Caco-2 (cell line): ENCODE measurements at regions not wholly inside any gene's neighbourhood (a gene's known extent, or its start where the extent isn't known, plus 50 kb on each side); places are given as distances from the start of the nearest gene placed in this dataset.

ENCODE experiments used
- BruUV-seq: library from RNA; stranded (reverse); fragments of 400-500 nt; replicated peaks from 2 replicates; lab custom pipeline; 2021; lab: Mats Ljungman, UMichigan
- CTCF ChIA-PET: fragments of 300-600 bp; sonication (Branson Sonifier 250); formaldehyde crosslinking; loops from one replicate; lab custom pipeline; 2022; ENCODE audit warnings: antibody characterized with exemption; lab: Charles Lee
- POLR2A ChIA-PET: fragments of 300-600 bp; sonication (Branson Sonifier 250); formaldehyde crosslinking; loops from one replicate; lab custom pipeline; 2022; ENCODE audit warnings: antibody characterized with exemption; lab: Charles Lee
- DNase-seq, 2 experiments: peaks; one replicate each; pipeline versions ENCODE4 v3.0.0 to v3.0.0-alpha.2; 2020 to 2022
- H3K27me3 ChIP-seq: replicated peaks from 2 replicates; pipeline ENCODE4 v1.6.0; 2011; ENCODE audit warnings: low read length; ENCODE audit not compliant: control insufficient read depth, insufficient read depth
- H3K36me3 ChIP-seq: 2 replicates; pipeline ENCODE4 v1.5.1; 2011; ENCODE audit warnings: low read length; ENCODE audit not compliant: control insufficient read depth, insufficient read depth
- H3K4me1 ChIP-seq: fragments of 250-450 bp; sonication (Bioruptor Pico); 2 replicates; pipeline ENCODE4 v1.5.1; 2020; ENCODE audit warnings: mild to moderate bottlenecking
- H3K4me3 ChIP-seq: 2 replicates; pipeline ENCODE4 v1.5.1; 2011; ENCODE audit warnings: low read depth, mild to moderate bottlenecking, control low read depth, low read length
- H3K9me3 ChIP-seq: fragments of 250-450 bp; sonication (Bioruptor Pico); 2 replicates; pipeline ENCODE4 v1.5.1; 2020; ENCODE audit warnings: mild to moderate bottlenecking, moderate library complexity
- H3K27ac Mint-ChIP-seq: one replicate; pipeline ENCODE4 v1.8.0; 2022; ENCODE audit warnings: mixed read lengths; ENCODE audit not compliant: unreplicated experiment
- H3K27me3 Mint-ChIP-seq: one replicate; pipeline ENCODE4 v1.8.0; 2022; ENCODE audit warnings: mixed read lengths; ENCODE audit not compliant: insufficient read depth, unreplicated experiment
- H3K36me3 Mint-ChIP-seq: one replicate; pipeline ENCODE4 v1.8.0; 2022; ENCODE audit warnings: mild to moderate bottlenecking, mixed read lengths; ENCODE audit not compliant: insufficient read depth, unreplicated experiment
- H3K4me1 Mint-ChIP-seq: one replicate; pipeline ENCODE4 v1.8.0; 2022; ENCODE audit warnings: low read depth, mixed read lengths; ENCODE audit not compliant: unreplicated experiment
- H3K4me3 Mint-ChIP-seq: one replicate; pipeline ENCODE4 v1.8.0; 2022; ENCODE audit warnings: mild to moderate bottlenecking, moderate library complexity, mixed read lengths; ENCODE audit not compliant: unreplicated experiment
- H3K9me3 Mint-ChIP-seq: one replicate; pipeline ENCODE4 v1.8.0; 2022; ENCODE audit warnings: mixed read lengths; ENCODE audit not compliant: unreplicated experiment
- CTCF ChIP-seq, 2 experiments: fragments of 200-600 bp in 1 of 2; IDR thresholded peaks; 1 replicate in 1 of 2; 2 replicates in 1 of 2; pipeline versions ENCODE4 v1.5.1 to v1.8.0; 2011 to 2022; ENCODE audit warnings: antibody characterized with exemption in 1 of 2, control low read depth in 1 of 2, inconsistent platforms in 1 of 2, low read depth in 1 of 2, low read length in 1 of 2, mild to moderate bottlenecking in 1 of 2, moderate library complexity in 1 of 2; ENCODE audit not compliant: insufficient read depth in 1 of 2, severe bottlenecking in 1 of 2, unreplicated experiment in 1 of 2
- intact Hi-C: fragments of 100-400 bp; cut with micrococcal nuclease; formaldehyde crosslinking; loops from one replicate; pipeline ENCODE4 v1.10.0; 2022; ENCODE audit not compliant: unreplicated experiment

GRCh38 chr19:5222178-5222577 is 118.4 kb downstream of the PTPRS start:
- Mint-ChIP-seq H3K9me3 (no peaks in the 10 kb centered on the region), H3K4me3 (no peak overlapping the region), H3K4me1 (no peaks in the 10 kb centered on the region), H3K27me3 (no peaks in the 10 kb centered on the region), H3K27ac (no peak overlapping the region), H3K36me3 (peaks cover 16% of the 10 kb centered on the region)
- DNase-seq, result no peak
- POLR2A ChIA-PET, result no interaction called here
- Histone ChIP-seq H3K9me3 (no peaks in the 10 kb centered on the region), H3K4me3 (no peak overlapping the region), H3K27me3 (no peaks in the 10 kb centered on the region), H3K36me3 (no peaks in the 10 kb centered on the region; the same call in 1 of the 2 replicates), H3K4me1 (no peaks in the 10 kb centered on the region)
- BruUV-seq, result no TSS peak
- CTCF ChIA-PET, result no interaction called here
- TF ChIP-seq CTCF (IDR thresholded peaks at IDR 0.05; ENCODE audit: insufficient read depth in 1 of 2, low read depth in 1 of 2, low read length in 1 of 2, severe bottlenecking in 1 of 2, unreplicated experiment in 1 of 2), result no peak
- intact Hi-C loops, result no loop called here

DNA sequence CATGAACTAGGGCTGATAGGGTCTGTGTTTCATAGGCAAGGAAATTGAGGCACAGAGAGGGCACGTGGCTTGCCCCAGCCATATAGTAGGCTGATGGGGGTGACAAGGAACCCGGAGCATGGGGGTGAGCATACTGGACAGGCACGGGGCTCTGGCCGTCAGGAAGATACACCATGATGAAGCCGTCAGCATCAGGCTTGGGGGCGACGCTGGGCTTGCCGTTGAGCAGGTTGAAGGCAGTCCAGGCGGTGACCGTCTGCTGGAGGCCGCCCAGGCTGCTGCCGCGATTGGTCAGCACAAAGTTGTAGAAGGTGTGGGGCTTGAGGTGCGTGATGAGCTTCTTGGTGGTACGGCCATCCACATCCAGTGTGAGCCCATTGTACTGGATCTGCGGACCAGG is 119.7 kb downstream of the PTPRS start:
- no peaks in the 10 kb centered on the region for H3K4me1 Mint-ChIP-seq

DNA sequence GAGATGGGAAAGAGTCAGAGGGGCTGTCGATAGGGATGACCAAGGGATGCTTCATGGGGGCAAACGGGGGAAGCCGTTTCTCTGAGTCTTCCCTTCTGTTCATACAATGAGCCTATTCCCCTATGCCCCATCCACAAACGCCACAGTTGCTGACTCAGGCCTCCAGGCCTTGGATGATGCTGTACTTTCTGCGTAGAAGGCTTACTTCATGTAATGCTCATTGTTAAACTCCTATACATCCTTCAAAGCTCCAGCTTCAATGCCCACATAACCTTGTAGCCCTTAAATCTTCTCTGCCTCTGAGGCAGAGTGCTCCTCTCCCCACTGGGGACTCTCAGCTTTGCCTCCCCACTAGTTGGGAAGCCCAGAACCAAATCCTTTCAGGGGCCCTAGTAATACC is 120.3 kb downstream of the PTPRS start:
- ChIA-PET POLR2A (no interaction called here), CTCF (no interaction called here)
- DNase-seq, result no peak
- Mint-ChIP-seq H3K27me3 (no peaks in the 10 kb centered on the region), H3K27ac (no peak overlapping the region), H3K9me3 (no peaks in the 10 kb centered on the region), H3K4me1 (no peaks in the 10 kb centered on the region), H3K4me3 (no peak overlapping the region), H3K36me3 (peaks cover 16% of the 10 kb centered on the region)
- no peak overlapping the region for H3K4me3 ChIP-seq
- intact Hi-C loops, result no loop called here
- no peaks in the 10 kb centered on the region for H3K9me3 ChIP-seq
- no peaks in the 10 kb centered on the region for H3K4me1 ChIP-seq
- no peaks in the 10 kb centered on the region for H3K27me3 ChIP-seq
- TF ChIP-seq CTCF (IDR thresholded peaks at IDR 0.05; ENCODE audit: insufficient read depth in 1 of 2, low read depth in 1 of 2, low read length in 1 of 2, severe bottlenecking in 1 of 2, unreplicated experiment in 1 of 2), result no peak
- H3K36me3 ChIP-seq, result no peaks in the 10 kb centered on the region; the same call in 1 of the 2 replicates
- BruUV-seq, result no TSS peak

More for the DNA sequence above, 119.7 kb downstream of the PTPRS start:
- Mint-ChIP-seq H3K27ac (no peak overlapping the region), H3K4me3 (no peak overlapping the region), H3K9me3 (no peaks in the 10 kb centered on the region), H3K27me3 (no peaks in the 10 kb centered on the region), H3K36me3 (peaks cover 16% of the 10 kb centered on the region)
- no peaks in the 10 kb centered on the region for H3K27me3 ChIP-seq
- DNase-seq, result no peak
- TF ChIP-seq CTCF (IDR thresholded peaks at IDR 0.05; ENCODE audit: insufficient read depth in 1 of 2, low read depth in 1 of 2, low read length in 1 of 2, severe bottlenecking in 1 of 2, unreplicated experiment in 1 of 2), result no peak
- no TSS peak for BruUV-seq
- H3K36me3 ChIP-seq, result no peaks in the 10 kb centered on the region; the same call in 1 of the 2 replicates
- H3K4me3 ChIP-seq, result no peak overlapping the region
- intact Hi-C loops, result no loop called here
- H3K4me1 ChIP-seq, result no peaks in the 10 kb centered on the region
- no peaks in the 10 kb centered on the region for H3K9me3 ChIP-seq
- POLR2A ChIA-PET, result no interaction called here
- CTCF ChIA-PET, result no interaction called here
